Activated naive CD4-positive, alpha-beta T cell treated with anti-CD3 and anti-CD28 coated beads, Interleukin-2, amount 50 U/mL, for 72 hours (primary cell): ENCODE measurements at regions not wholly inside any gene's neighbourhood (a gene's known extent, or its start where the extent isn't known, plus 50 kb on each side); places are given as distances from the start of the nearest gene placed in this dataset.
"Not testable (repeated sequence)": the region's sequence is repeated elsewhere in the genome, so short reads cannot be mapped to it uniquely, and the experiment has no call there.

Experiments used
- ATAC-seq, 2 donors: fragments of 150-1000 bp; cut with Tn5 transposase; 2 replicates each; pipeline ENCODE4 v1.10.0; 2021; ENCODE audit warnings: mild to moderate bottlenecking in 2 of 2, moderate library complexity in 2 of 2
- DNase-seq, 2 donors: peaks; one replicate each; pipeline ENCODE4 v3.0.0; 2021 to 2022; ENCODE audit warnings: low spot score in 2 of 2
- H3K27ac Mint-ChIP-seq, 2 donors: one replicate each; pipeline ENCODE4 v1.8.0; 2022; ENCODE audit warnings: mild to moderate bottlenecking in 2 of 2, mixed read lengths in 2 of 2
- H3K36me3 Mint-ChIP-seq, 2 donors: one replicate each; pipeline ENCODE4 v1.8.0; 2022; ENCODE audit warnings: mixed read lengths in 2 of 2
- H3K9me3 Mint-ChIP-seq, 2 donors: one replicate each; pipeline ENCODE4 v1.8.0; 2022; ENCODE audit warnings: mixed read lengths in 2 of 2

GRCh38 chr12:18872770-18873169 is 134.9 kb downstream of the CAPZA3 start:
- ATAC-seq = peak; percentile 18 to 45
- H3K9me3 Mint-ChIP-seq = peaks cover 0 to 4% of the 10 kb centered on the region in 2 donors
- no peak overlapping the region for H3K27ac Mint-ChIP-seq
- DNase-seq = no peak
- H3K36me3 Mint-ChIP-seq = no peaks in the 10 kb centered on the region

GRCh38 chr12:18878676-18879180 is 140.8 kb downstream of the CAPZA3 start:
- no peaks in the 10 kb centered on the region for H3K9me3 Mint-ChIP-seq
- no peak overlapping the region for H3K27ac Mint-ChIP-seq
- no peak for ATAC-seq

GRCh38 chr12:18882690-18883089 is 144.8 kb downstream of the CAPZA3 start:
- DNase-seq = no peak
- ATAC-seq = no peak
- H3K9me3 Mint-ChIP-seq = no peaks in the 10 kb centered on the region
- H3K27ac Mint-ChIP-seq = no peak overlapping the region
- H3K36me3 Mint-ChIP-seq = no peaks in the 10 kb centered on the region

More at GRCh38 chr12:18878676-18879180, 140.8 kb downstream of the CAPZA3 start:
- DNase-seq = no peak
- no peaks in the 10 kb centered on the region for H3K36me3 Mint-ChIP-seq

GRCh38 chr12:18886962-18887361 is 149.0 kb downstream of the CAPZA3 start:
- H3K9me3 Mint-ChIP-seq = no peaks in the 10 kb centered on the region
- DNase-seq = no peak
- no peak for ATAC-seq
- no peak overlapping the region for H3K27ac Mint-ChIP-seq
- H3K36me3 Mint-ChIP-seq = no peaks in the 10 kb centered on the region

- DNase-seq (no peak), ATAC-seq (no peak)
- Mint-ChIP-seq H3K27ac (no peak overlapping the region), H3K9me3 (no peaks in the 10 kb centered on the region), H3K36me3 (no peaks in the 10 kb centered on the region)
Observed at GRCh38 chr12:18887368-18887767, 149.4 kb downstream of the CAPZA3 start.

GRCh38 chr12:18888047-18888446 is 150.1 kb downstream of the CAPZA3 start:
- no peaks in the 10 kb centered on the region for H3K36me3 Mint-ChIP-seq
- no peak overlapping the region for H3K27ac Mint-ChIP-seq
- no peak for DNase-seq
- no peak for ATAC-seq
- H3K9me3 Mint-ChIP-seq = peaks cover under 1 to 2% of the 10 kb centered on the region in 2 donors

- not testable (repeated sequence) for H3K36me3 Mint-ChIP-seq, H3K27ac Mint-ChIP-seq, DNase-seq, H3K9me3 Mint-ChIP-seq, ATAC-seq
Observed at GRCh38 chr12:18890621-18891020, 152.7 kb downstream of the CAPZA3 start.

- ATAC-seq (no peak), DNase-seq (no peak)
- Mint-ChIP-seq H3K9me3 (peaks cover 8 to 12% of the 10 kb centered on the region in 2 donors), H3K27ac (no peak overlapping the region), H3K36me3 (peaks cover 0 to 6% of the 10 kb centered on the region in 2 donors)
Observed at GRCh38 chr12:18895540-18895939, 157.6 kb downstream of the CAPZA3 start.

- ATAC-seq (no peak), DNase-seq (no peak)
Observed at GRCh38 chr12:18895946-18896345, 158.0 kb downstream of the CAPZA3 start.

GRCh38 chr12:18897823-18898222 is 159.9 kb downstream of the CAPZA3 start:
- Mint-ChIP-seq H3K9me3 (peaks cover 8 to 12% of the 10 kb centered on the region in 2 donors), H3K36me3 (peaks cover 0 to 6% of the 10 kb centered on the region in 2 donors), H3K27ac (no peak overlapping the region)
- DNase-seq (no peak), ATAC-seq (no peak)

More at GRCh38 chr12:18895946-18896345, 158.0 kb downstream of the CAPZA3 start:
- no peak overlapping the region for H3K27ac Mint-ChIP-seq
- peaks cover 0 to 6% of the 10 kb centered on the region in 2 donors for H3K36me3 Mint-ChIP-seq
- peaks cover 8 to 12% of the 10 kb centered on the region in 2 donors for H3K9me3 Mint-ChIP-seq

GRCh38 chr12:18898470-18898869 is 160.6 kb downstream of the CAPZA3 start:
- DNase-seq (no peak), ATAC-seq (no peak)
- Mint-ChIP-seq H3K36me3 (peaks cover 0 to 1% of the 10 kb centered on the region in 2 donors), H3K9me3 (peaks cover 3 to 6% of the 10 kb centered on the region in 2 donors), H3K27ac (no peak overlapping the region)

GRCh38 chr12:18899162-18899561 is 161.2 kb downstream of the CAPZA3 start:
- peaks cover 3 to 6% of the 10 kb centered on the region in 2 donors for H3K9me3 Mint-ChIP-seq
- DNase-seq (no peak), ATAC-seq (no peak)
- H3K27ac Mint-ChIP-seq = no peak overlapping the region
- H3K36me3 Mint-ChIP-seq = no peaks in the 10 kb centered on the region

GRCh38 chr12:18899678-18900317 is 161.9 kb downstream of the CAPZA3 start:
- ATAC-seq (no peak), DNase-seq (no peak)
- H3K9me3 Mint-ChIP-seq = peaks cover 3 to 6% of the 10 kb centered on the region in 2 donors
- H3K27ac Mint-ChIP-seq = no peak overlapping the region
- no peaks in the 10 kb centered on the region for H3K36me3 Mint-ChIP-seq

- DNase-seq (no peak), ATAC-seq (no peak)
- Mint-ChIP-seq H3K27ac (no peak overlapping the region), H3K9me3 (peaks cover 0 to 3% of the 10 kb centered on the region in 2 donors), H3K36me3 (no peaks in the 10 kb centered on the region)
Observed at GRCh38 chr12:18905134-18905533, 167.2 kb downstream of the CAPZA3 start.

GRCh38 chr12:18906395-18906794 is 168.5 kb downstream of the CAPZA3 start:
- no peaks in the 10 kb centered on the region for H3K36me3 Mint-ChIP-seq
- no peak for DNase-seq
- H3K9me3 Mint-ChIP-seq = no peaks in the 10 kb centered on the region
- ATAC-seq = no peak
- H3K27ac Mint-ChIP-seq = no peak overlapping the region

- DNase-seq (no peak), ATAC-seq (no peak)
- no peaks in the 10 kb centered on the region for H3K36me3 Mint-ChIP-seq
- H3K27ac Mint-ChIP-seq = no peak overlapping the region
- no peaks in the 10 kb centered on the region for H3K9me3 Mint-ChIP-seq
Observed at GRCh38 chr12:18907127-18907526, 169.2 kb downstream of the CAPZA3 start.

- Mint-ChIP-seq H3K9me3 (no peaks in the 10 kb centered on the region), H3K27ac (no peak overlapping the region), H3K36me3 (no peaks in the 10 kb centered on the region)
- DNase-seq (no peak), ATAC-seq (no peak)
Observed at GRCh38 chr12:18907728-18908127, 169.8 kb downstream of the CAPZA3 start.

- no peak for ATAC-seq
- Mint-ChIP-seq H3K9me3 (no peaks in the 10 kb centered on the region), H3K27ac (no peak overlapping the region), H3K36me3 (no peaks in the 10 kb centered on the region)
- DNase-seq = no peak
Observed at GRCh38 chr12:18908191-18908590, 170.3 kb downstream of the CAPZA3 start.
